ENCODE measurements at regions not wholly inside any gene's neighbourhood (a gene's known extent, or its start where the extent isn't known, plus 50 kb on each side); places are given as distances from the start of the nearest gene placed in this dataset.
"Not testable (repeated sequence)": the region's sequence is repeated elsewhere in the genome, so short reads cannot be mapped to it uniquely, and the experiment has no call there.

GRCh38 chr7:49089717-49090116 is 165.4 kb downstream of the CDC14C start:
- 37 to 48% methylated on average over 2 of the region's 2 CpGs for WGBS, 2 donors
- Histone ChIP-seq H3K9me3 (no peaks in the 10 kb centered on the region), H3K36me3 (no peaks in the 10 kb centered on the region), H3K27ac (no peak overlapping the region), H3K4me3 (no peak overlapping the region), H3K27me3 (no peaks in the 10 kb centered on the region), H3K4me1 (no peaks in the 10 kb centered on the region)
- DNase-seq = no peak
- ATAC-seq (ENCODE audit: low FRiP score in 2 of 2) = no peak
- TF ChIP-seq POLR2A (IDR thresholded peaks at IDR 0.05) = no peak
- no peak for TF ChIP-seq EP300 (IDR thresholded peaks at IDR 0.05)

DNA sequence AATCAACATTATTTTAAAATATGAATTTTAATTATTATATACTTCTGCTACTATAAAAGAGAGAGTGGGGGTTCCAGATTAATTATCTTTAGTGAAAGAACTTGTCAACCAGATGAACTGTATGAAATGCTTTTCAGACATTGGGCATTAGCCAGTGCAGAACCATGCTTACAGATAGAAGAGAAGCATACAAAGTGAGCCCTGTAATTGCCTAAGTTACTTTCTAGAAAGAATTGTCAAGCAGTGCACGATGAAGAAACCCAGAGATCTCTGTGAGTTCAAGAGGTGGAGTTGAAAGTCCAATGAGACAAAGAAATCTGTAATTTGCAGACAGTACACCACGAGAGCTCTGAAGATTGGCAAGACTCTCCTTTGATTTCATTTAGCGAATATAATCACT is 166.7 kb downstream of the CDC14C start:
- H3K4me1 ChIP-seq = no peaks in the 10 kb centered on the region
- H3K27me3 ChIP-seq = no peaks in the 10 kb centered on the region
- ATAC-seq (ENCODE audit: low FRiP score in 2 of 2) = no peak
- no peak for TF ChIP-seq POLR2A (IDR thresholded peaks at IDR 0.05)
- TF ChIP-seq, protein P1, sequence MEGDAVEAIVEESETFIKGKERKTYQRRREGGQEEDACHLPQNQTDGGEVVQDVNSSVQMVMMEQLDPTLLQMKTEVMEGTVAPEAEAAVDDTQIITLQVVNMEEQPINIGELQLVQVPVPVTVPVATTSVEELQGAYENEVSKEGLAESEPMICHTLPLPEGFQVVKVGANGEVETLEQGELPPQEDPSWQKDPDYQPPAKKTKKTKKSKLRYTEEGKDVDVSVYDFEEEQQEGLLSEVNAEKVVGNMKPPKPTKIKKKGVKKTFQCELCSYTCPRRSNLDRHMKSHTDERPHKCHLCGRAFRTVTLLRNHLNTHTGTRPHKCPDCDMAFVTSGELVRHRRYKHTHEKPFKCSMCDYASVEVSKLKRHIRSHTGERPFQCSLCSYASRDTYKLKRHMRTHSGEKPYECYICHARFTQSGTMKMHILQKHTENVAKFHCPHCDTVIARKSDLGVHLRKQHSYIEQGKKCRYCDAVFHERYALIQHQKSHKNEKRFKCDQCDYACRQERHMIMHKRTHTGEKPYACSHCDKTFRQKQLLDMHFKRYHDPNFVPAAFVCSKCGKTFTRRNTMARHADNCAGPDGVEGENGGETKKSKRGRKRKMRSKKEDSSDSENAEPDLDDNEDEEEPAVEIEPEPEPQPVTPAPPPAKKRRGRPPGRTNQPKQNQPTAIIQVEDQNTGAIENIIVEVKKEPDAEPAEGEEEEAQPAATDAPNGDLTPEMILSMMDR (IDR thresholded peaks at IDR 0.05) = no peak
- no peak for TF ChIP-seq EP300 (IDR thresholded peaks at IDR 0.05)
- TF ChIP-seq POLR2AphosphoS5 (IDR thresholded peaks at IDR 0.05) = no peak
- no peaks in the 10 kb centered on the region for H3K36me3 ChIP-seq
- H3K4me3 ChIP-seq = no peak overlapping the region
- no peak overlapping the region for H3K27ac ChIP-seq
- no peak for DNase-seq
- no peaks in the 10 kb centered on the region for H3K9me3 ChIP-seq
- 77 to 82% methylated on average over 3 of the region's 3 CpGs for WGBS, 2 donors

DNA sequence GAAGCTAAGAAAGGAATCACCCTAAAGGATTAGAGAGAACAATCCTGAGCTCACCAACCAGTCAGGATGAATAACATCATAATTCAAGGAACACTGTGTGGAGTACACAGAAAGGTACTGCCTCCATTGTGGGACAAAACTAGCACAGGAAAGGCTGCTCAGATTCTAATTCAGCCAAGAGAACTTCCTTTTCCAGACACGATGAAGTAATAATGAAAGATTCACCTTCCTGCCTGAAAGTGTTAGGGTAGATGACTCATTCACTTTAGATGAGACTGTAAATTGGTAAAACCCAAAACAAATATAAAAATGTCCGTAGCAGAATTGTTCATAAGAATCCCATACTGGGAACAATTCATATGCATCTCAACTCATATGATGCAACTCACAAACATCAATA is 167.2 kb downstream of the CDC14C start:
- H3K27me3 ChIP-seq = no peaks in the 10 kb centered on the region
- no peaks in the 10 kb centered on the region for H3K36me3 ChIP-seq
- H3K9me3 ChIP-seq = no peaks in the 10 kb centered on the region
- 57% methylated on average over 2 of the region's 2 CpGs for WGBS, 2 donors
- TF ChIP-seq POLR2AphosphoS5 (IDR thresholded peaks at IDR 0.05) (no peak), POLR2A (IDR thresholded peaks at IDR 0.05) (no peak), EP300 (IDR thresholded peaks at IDR 0.05) (no peak)
- TF ChIP-seq, protein P1 (IDR thresholded peaks at IDR 0.05) = no peak
- DNase-seq (no peak), ATAC-seq (ENCODE audit: low FRiP score in 2 of 2) (no peak)
- no peaks in the 10 kb centered on the region for H3K4me1 ChIP-seq
- no peak overlapping the region for H3K4me3 ChIP-seq
- no peak overlapping the region for H3K27ac ChIP-seq

- WGBS, 2 donors = 50 to 73% methylated on average over 1 of the region's 1 CpG
- H3K9me3 ChIP-seq = no peaks in the 10 kb centered on the region
- ATAC-seq (ENCODE audit: low FRiP score in 2 of 2) (no peak), DNase-seq (no peak)
- TF ChIP-seq POLR2AphosphoS5 (IDR thresholded peaks at IDR 0.05) (no peak), POLR2A (IDR thresholded peaks at IDR 0.05) (no peak), EP300 (IDR thresholded peaks at IDR 0.05) (no peak)
- no peaks in the 10 kb centered on the region for H3K36me3 ChIP-seq
- no peak overlapping the region for H3K4me3 ChIP-seq
- no peaks in the 10 kb centered on the region for H3K4me1 ChIP-seq
- H3K27me3 ChIP-seq = no peaks in the 10 kb centered on the region
- no peak overlapping the region for H3K27ac ChIP-seq
Observed at GRCh38 chr7:49093218-49093617, 168.9 kb downstream of the CDC14C start.

- Histone ChIP-seq H3K27ac (no peak overlapping the region), H3K9me3 (no peaks in the 10 kb centered on the region), H3K36me3 (no peaks in the 10 kb centered on the region), H3K4me3 (no peak overlapping the region), H3K4me1 (no peaks in the 10 kb centered on the region), H3K27me3 (no peaks in the 10 kb centered on the region)
- TF ChIP-seq, protein P1 (IDR thresholded peaks at IDR 0.05) = no peak
- TF ChIP-seq EP300 (IDR thresholded peaks at IDR 0.05) (no peak), POLR2AphosphoS5 (IDR thresholded peaks at IDR 0.05) (no peak), POLR2A (IDR thresholded peaks at IDR 0.05) (no peak)
- ATAC-seq (ENCODE audit: low FRiP score in 2 of 2) (no peak), DNase-seq (no peak)
- WGBS, 2 donors = 82 to 91% methylated on average over 2 of the region's 2 CpGs
Observed at GRCh38 chr7:49094866-49095265, 170.5 kb downstream of the CDC14C start.

DNA sequence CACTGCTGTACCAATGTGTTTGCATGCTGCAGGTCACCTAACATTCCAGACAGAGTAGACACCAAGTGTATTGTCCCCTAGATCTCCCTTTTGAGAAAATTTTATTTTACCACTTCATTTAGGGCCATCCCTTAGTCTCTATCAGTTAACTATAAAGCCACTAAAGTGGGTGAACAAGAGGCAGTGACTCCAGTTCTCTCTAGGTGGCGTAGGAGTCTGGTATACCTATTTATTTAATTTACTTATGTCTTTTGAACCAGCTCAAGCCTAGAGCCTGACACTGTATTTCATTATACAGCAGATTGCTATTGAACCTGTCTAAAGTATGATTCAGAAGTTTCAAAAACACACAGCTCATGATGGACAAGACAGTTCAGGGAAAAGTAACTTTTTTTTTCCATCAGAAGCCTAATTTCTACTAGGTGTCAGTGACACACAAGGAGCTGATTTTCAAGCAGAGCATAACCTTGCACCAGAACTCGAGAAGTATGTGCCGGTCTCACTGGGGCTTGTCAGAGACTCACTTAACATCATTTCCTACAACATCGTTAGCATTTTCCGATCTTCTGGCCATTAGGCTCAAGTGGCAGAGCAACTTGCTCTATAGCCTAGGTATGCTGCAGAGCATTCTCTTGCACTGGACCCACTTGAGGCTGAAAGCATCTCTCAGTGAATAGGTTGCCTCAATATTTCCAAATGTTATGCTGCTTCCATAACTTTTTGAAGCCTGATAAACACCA is 175.4 kb downstream of the CDC14C start:
- no peak for ATAC-seq (ENCODE audit: low FRiP score in 2 of 2)
- WGBS, 2 donors = 62 to 71% methylated on average over 5 of the region's 5 CpGs
- no peak for DNase-seq
- H3K4me3 ChIP-seq = no peak overlapping the region
- no peak overlapping the region for H3K27ac ChIP-seq
- TF ChIP-seq EP300 (IDR thresholded peaks at IDR 0.05) (no peak), POLR2AphosphoS5 (IDR thresholded peaks at IDR 0.05) (no peak), POLR2A (IDR thresholded peaks at IDR 0.05) (no peak)
- TF ChIP-seq, protein P1 (IDR thresholded peaks at IDR 0.05) = no peak
- H3K27me3 ChIP-seq = no peaks in the 10 kb centered on the region
- no peaks in the 10 kb centered on the region for H3K4me1 ChIP-seq
- no peaks in the 10 kb centered on the region for H3K9me3 ChIP-seq
- H3K36me3 ChIP-seq = no peaks in the 10 kb centered on the region

GRCh38 chr7:49100908-49101740 is 176.8 kb downstream of the CDC14C start:
- not testable (repeated sequence) for H3K36me3 ChIP-seq; ATAC-seq (ENCODE audit: low FRiP score in 2 of 2); H3K9me3 ChIP-seq; H3K27ac ChIP-seq; H3K4me1 ChIP-seq; DNase-seq; H3K4me3 ChIP-seq; H3K27me3 ChIP-seq
- 41 to 54% methylated on average over 8 of the region's 8 CpGs for whole genome bisulfite sequencing, 2 donors

Data from upper lobe of left lung (tissue), 6 donors.